ENCODE measurements at regions not wholly inside any gene's neighbourhood (a gene's known extent, or its start where the extent isn't known, plus 50 kb on each side); places are given as distances from the start of the nearest gene placed in this dataset.

DNA sequence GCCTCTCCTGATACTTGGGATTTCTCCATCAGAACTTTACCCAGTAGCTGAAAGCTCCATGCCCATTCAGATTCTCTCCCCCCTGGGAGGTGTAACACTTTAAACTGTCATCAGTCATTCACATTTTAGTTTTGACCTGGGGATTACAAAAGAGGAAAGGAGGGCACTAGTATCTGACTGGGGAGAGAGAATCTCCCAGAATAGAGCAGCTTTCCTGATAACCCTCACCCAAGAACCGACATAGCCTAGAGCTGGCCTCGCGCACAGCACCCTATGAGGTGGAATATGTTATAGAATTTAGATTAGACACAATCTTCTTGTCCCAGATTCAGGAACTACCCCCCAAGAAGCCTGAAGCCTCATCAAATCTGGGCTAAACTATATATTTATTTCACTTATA is 950.2 kb upstream of the TENM3 start:
- no peak for DNase-seq (ENCODE audit: insufficient read length, low spot score)
- TF ChIP-seq POLR2A (IDR thresholded peaks at IDR 0.05; ENCODE audit: low read depth, low read length): no peak
- no peak for FAIRE-seq

- no peak for DNase-seq (ENCODE audit: insufficient read length, low spot score)
- FAIRE-seq: no peak
- TF ChIP-seq POLR2A (IDR thresholded peaks at IDR 0.05; ENCODE audit: low read depth, low read length): no peak
These were observed 949.7 kb upstream of the TENM3 start for GRCh38 chr4:181293541-181293940.

DNA sequence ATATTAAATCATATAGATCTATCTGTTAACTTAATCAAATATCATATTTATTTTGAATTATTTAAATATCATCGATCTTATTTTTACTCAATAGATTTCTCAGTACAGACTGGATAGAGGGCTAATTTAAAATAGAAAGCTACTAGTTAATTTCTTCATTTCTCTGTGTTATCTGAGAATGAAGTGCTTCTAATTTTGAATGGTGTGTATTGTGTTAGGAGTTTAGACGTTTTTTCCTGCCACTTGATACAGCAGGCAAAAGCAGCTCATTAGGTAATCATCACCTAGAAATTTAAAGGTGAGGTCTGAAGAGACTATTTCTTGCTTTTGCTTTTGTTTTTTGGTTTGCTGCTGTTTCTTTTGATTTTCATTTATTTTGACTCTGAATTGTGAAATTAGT is 948.8 kb upstream of the TENM3 start:
- FAIRE-seq (no peak), DNase-seq (ENCODE audit: insufficient read length, low spot score) (no peak)
- no peak for TF ChIP-seq POLR2A (IDR thresholded peaks at IDR 0.05; ENCODE audit: low read depth, low read length)

GRCh38 chr4:181301735-181302710 is 941.2 kb upstream of the TENM3 start:
- no peak for FAIRE-seq
- no peak for DNase-seq (ENCODE audit: insufficient read length, low spot score)
- TF ChIP-seq POLR2A (IDR thresholded peaks at IDR 0.05; ENCODE audit: low read depth, low read length): no peak

GRCh38 chr4:181307824-181308223 is 935.4 kb upstream of the TENM3 start:
- DNase-seq (ENCODE audit: insufficient read length, low spot score) (no peak), FAIRE-seq (no peak)
- TF ChIP-seq POLR2A (IDR thresholded peaks at IDR 0.05; ENCODE audit: low read depth, low read length): no peak

DNA sequence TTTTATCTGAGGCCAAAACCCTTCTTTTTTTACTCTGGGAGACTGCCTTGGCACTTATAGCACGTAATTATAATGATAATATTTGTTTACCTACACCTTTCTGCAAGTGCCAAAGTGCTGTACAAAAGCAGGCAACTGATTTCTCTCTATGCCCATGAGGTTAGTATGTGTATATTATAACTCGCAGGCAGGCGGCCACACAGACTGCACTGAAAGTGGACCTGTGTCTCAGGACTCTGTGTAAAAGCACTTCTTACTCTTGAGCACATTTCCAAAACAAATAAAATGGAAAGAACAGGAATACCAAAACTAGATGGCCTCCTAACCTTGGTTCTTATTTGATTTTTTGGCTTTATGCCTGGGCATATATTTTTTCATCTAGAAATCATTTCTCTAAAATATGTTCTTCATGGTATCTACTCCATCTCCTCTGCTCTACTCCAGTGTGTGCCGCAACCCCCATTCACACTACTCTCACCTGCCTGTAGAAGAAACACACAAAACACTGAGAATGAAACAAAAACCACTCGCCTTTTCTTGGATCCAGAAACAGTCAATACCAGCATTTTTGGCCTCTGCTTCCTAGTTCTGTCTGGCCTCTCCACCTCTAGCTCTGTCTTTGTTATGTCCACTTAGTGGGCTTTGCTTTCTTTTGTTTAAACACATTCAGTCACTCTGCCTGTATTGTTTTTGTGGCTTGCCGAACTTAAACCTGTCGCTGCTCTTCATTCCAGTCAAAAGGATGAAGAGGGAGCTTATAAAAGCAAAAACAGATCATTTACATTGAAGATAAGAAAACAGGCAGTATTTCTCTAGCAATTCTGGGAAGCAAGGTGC is 934.5 kb upstream of the TENM3 start:
- no peak for FAIRE-seq
- no peak for TF ChIP-seq POLR2A (IDR thresholded peaks at IDR 0.05; ENCODE audit: low read depth, low read length)
- no peak for DNase-seq (ENCODE audit: insufficient read length, low spot score)

DNA sequence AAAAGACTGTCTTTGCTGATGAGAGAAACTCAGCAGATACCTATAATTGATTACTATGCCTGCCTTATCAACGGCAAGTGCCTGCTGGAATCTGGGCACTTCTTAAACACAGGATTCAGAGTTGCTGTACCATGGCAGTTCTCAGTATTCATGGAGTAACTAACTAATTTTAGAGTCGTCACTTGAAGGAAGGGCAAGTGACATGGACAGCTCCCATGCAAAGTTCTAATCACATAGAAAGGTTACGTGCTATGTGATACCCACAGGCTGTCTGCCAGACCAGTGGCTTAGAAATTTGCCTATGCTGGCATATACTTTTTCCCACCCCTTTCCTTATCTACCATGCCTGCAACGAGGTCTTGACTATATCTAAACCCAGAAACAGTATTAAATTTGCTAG is 931.1 kb upstream of the TENM3 start:
- no peak for TF ChIP-seq POLR2A (IDR thresholded peaks at IDR 0.05; ENCODE audit: low read depth, low read length)
- FAIRE-seq: no peak
- no peak for DNase-seq (ENCODE audit: insufficient read length, low spot score)

GRCh38 chr4:181319629-181320028 is 923.6 kb upstream of the TENM3 start:
- DNase-seq (ENCODE audit: insufficient read length, low spot score): no peak
- no peak for TF ChIP-seq POLR2A (IDR thresholded peaks at IDR 0.05; ENCODE audit: low read depth, low read length)
- no peak for FAIRE-seq

GRCh38 chr4:181323061-181323460 is 920.1 kb upstream of the TENM3 start:
- DNase-seq (ENCODE audit: insufficient read length, low spot score) (no peak), FAIRE-seq (no peak)
- TF ChIP-seq POLR2A (IDR thresholded peaks at IDR 0.05; ENCODE audit: low read depth, low read length): no peak

DNA sequence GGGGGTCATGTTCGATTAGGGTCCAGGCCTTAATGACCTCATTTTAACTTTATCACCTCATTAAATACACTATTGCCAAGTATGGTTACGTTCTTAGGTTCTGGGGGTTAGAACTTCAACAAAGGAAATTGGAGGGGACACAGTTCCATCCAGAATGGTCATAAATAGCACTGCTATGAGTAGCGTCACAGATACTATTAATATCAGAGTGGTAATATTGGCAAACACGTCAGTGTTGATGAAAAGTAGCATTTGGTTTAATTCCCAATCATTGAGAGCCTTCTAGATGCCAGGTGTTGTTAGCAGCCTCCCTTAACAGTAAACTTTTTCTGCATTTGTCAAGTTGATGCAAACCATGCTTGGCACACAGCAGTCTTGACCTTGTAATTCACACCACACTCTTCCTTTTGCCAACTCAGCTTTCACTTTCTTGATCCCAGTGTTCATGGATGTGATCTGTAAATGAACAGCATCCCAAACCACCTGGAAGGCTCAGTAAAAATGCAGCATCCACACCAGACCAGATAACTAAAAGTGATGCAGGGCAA is 912.5 kb upstream of the TENM3 start:
- no peak for TF ChIP-seq POLR2A (IDR thresholded peaks at IDR 0.05; ENCODE audit: low read depth, low read length)
- FAIRE-seq (no peak), DNase-seq (ENCODE audit: insufficient read length, low spot score) (no peak)

GRCh38 chr4:181331214-181331613 is 912.0 kb upstream of the TENM3 start:
- TF ChIP-seq POLR2A (IDR thresholded peaks at IDR 0.05; ENCODE audit: low read depth, low read length): no peak
- FAIRE-seq (no peak), DNase-seq (ENCODE audit: insufficient read length, low spot score) (no peak)

- FAIRE-seq (no peak), DNase-seq (ENCODE audit: insufficient read length, low spot score) (no peak)
- no peak for TF ChIP-seq POLR2A (IDR thresholded peaks at IDR 0.05; ENCODE audit: low read depth, low read length)
These were observed 897.3 kb upstream of the TENM3 start for GRCh38 chr4:181345931-181346330.

DNA sequence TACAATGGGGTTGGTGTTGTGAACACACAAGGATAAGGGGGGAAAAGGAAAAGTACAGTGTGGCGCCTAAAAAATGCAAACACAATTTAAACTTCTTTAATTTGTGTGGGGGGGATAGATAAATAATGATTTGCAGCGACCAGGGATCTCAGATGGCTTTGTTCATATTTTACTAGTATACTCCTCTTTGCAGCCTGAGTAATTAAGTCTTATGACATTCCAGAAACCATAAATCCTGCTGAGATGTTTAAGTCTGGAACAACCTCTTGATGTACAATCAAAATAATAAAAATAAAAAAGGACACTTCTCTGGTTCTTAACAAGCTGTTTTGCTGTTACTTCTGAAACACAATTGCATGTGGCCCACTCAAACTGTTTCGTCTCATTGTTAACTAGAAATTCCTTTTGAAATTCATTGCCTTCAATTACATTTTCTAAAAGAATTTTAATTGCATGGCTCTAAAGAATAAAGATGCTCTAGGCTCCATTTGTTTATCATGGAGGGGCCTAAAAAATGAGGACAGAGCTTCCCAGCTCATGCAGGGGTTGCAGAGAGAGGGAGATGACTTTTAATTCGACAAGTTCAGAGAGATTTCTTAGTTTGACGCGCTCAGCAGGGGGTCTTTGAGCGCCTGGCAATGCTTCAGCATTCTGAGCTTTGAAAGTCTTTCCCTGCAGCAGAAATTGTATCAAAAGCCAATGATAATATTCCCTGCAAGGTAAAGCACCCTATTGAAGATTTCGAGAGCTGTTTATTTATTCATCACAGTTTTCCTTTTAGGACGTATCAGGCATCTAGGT is 892.4 kb upstream of the TENM3 start:
- FAIRE-seq (no peak), DNase-seq (ENCODE audit: insufficient read length, low spot score) (no peak)
- TF ChIP-seq POLR2A (IDR thresholded peaks at IDR 0.05; ENCODE audit: low read depth, low read length): no peak
